Endothelial cell of umbilical vein (primary cell): ENCODE measurements at regions not wholly inside any gene's neighbourhood (a gene's known extent, or its start where the extent isn't known, plus 50 kb on each side); places are given as distances from the start of the nearest gene placed in this dataset.

Source experiments
- BruUV-seq: library from RNA; stranded (reverse); fragments of 400-500 nt; replicated peaks from 2 replicates; lab custom pipeline; 2021; lab: Mats Ljungman, UMichigan
- CTCF ChIA-PET: fragments of 300-600, 350-600 bp; sonication (Branson Sonifier 250); formaldehyde crosslinking; loops from one replicate; lab custom pipeline; 2021; ENCODE audit warnings: antibody characterized with exemption, inconsistent platforms; lab: Charles Lee
- POLR2A ChIA-PET: fragments of 300-600, 350-600 bp; sonication (Branson Sonifier 250); formaldehyde crosslinking; loops from one replicate; lab custom pipeline; 2021; ENCODE audit warnings: antibody characterized with exemption, inconsistent platforms; lab: Charles Lee
- DNase-seq: peaks from one replicate; pipeline ENCODE4 v3.0.0-alpha.2; 2011; ENCODE audit warnings: low read depth, low spot score
- FAIRE-seq: peaks from 2 replicates; lab custom pipeline; 2011; peaks lifted over from hg19 to GRCh38; lab: Jason Lieb, UNC
- H2AFZ ChIP-seq: 2 replicates; pipeline ENCODE4 v1.6.0; 2012; ENCODE audit warnings: low read depth, low read length, control low read depth, inconsistent platforms
- H3K27ac ChIP-seq: 2 replicates; pipeline ENCODE4 v1.5.1; 2011; ENCODE audit warnings: low read depth, mild to moderate bottlenecking, control low read depth, low read length, moderate library complexity; ENCODE audit not compliant: insufficient read depth
- H3K27me3 ChIP-seq, 2 experiments: 2 replicates each; pipeline versions ENCODE4 v1.6.0 to v1.6.1; 2011; ENCODE audit warnings: low read length in 2 of 2, mixed read lengths in 1 of 2; ENCODE audit not compliant: control insufficient read depth in 2 of 2, insufficient read depth in 2 of 2
- H3K36me3 ChIP-seq, 2 experiments: 2 replicates in 1 of 2; 3 replicates in 1 of 2; pipeline ENCODE4 v1.5.1; 2011; ENCODE audit warnings: low read length in 2 of 2, mild to moderate bottlenecking in 1 of 2, moderate library complexity in 1 of 2; ENCODE audit not compliant: control insufficient read depth in 2 of 2, insufficient read depth in 2 of 2; ENCODE audit errors: extremely low read depth in 1 of 2
- H3K4me1 ChIP-seq: 3 replicates; pipeline ENCODE4 v1.5.1; 2011; ENCODE audit warnings: mild to moderate bottlenecking, low read length; ENCODE audit not compliant: control insufficient read depth, insufficient read depth; ENCODE audit errors: extremely low read depth
- H3K4me2 ChIP-seq: 2 replicates; pipeline ENCODE4 v1.6.1; 2011; ENCODE audit warnings: low read length, control low read depth, mixed read lengths; ENCODE audit not compliant: insufficient read depth
- H3K4me3 ChIP-seq, 3 experiments: fragments of 200-600 bp in 1 of 3; sonication (generic), shearing (Covaris generic) in 1 of 3; replicated peaks in 1 of 3; 2 replicates each; pipeline ENCODE4 v1.5.1; 2011 to 2016; ENCODE audit warnings: control low read depth in 3 of 3, low read length in 3 of 3, mild to moderate bottlenecking in 2 of 3, inconsistent platforms in 1 of 3, low read depth in 1 of 3, moderate library complexity in 1 of 3; ENCODE audit not compliant: insufficient read depth in 1 of 3
- H3K79me2 ChIP-seq: 2 replicates; pipeline ENCODE4 v1.6.0; 2012; ENCODE audit warnings: low read length, inconsistent platforms; ENCODE audit not compliant: control insufficient read depth, insufficient read depth
- H3K9ac ChIP-seq: replicated peaks from 2 replicates; pipeline ENCODE3; 2011; ENCODE audit warnings: low read length, control low read depth; ENCODE audit not compliant: insufficient read depth; ENCODE audit errors: extremely low read depth
- H3K9me1 ChIP-seq: replicated peaks from 3 replicates; pipeline ENCODE4 v1.6.0; 2011; ENCODE audit warnings: mild to moderate bottlenecking, low read length; ENCODE audit not compliant: control insufficient read depth, insufficient read depth; ENCODE audit errors: extremely low read depth
- H3K9me3 ChIP-seq: replicated peaks from 2 replicates; pipeline ENCODE4 v1.5.1; 2012; ENCODE audit warnings: low read length, inconsistent platforms; ENCODE audit not compliant: control insufficient read depth, insufficient read depth
- H4K20me1 ChIP-seq: replicated peaks from 2 replicates; pipeline ENCODE3; 2011; ENCODE audit warnings: mild to moderate bottlenecking, low read length; ENCODE audit not compliant: control insufficient read depth, insufficient read depth; ENCODE audit errors: extremely low read depth
- CTCF ChIP-seq, 2 donors: IDR thresholded peaks; 1 replicate in 1 of 2; 2 replicates in 1 of 2; pipeline ENCODE4 v1.5.1; 2011; ENCODE audit warnings: low read length in 2 of 2, mild to moderate bottlenecking in 2 of 2, moderate library complexity in 2 of 2, control low read depth in 1 of 2, inconsistent platforms in 1 of 2, low read depth in 1 of 2; ENCODE audit not compliant: insufficient read depth in 1 of 2; ENCODE audit errors: extremely low read depth in 1 of 2
- EZH2 ChIP-seq: IDR thresholded peaks from 2 replicates; pipeline ENCODE4 v1.6.1; 2012; ENCODE audit warnings: borderline replicate concordance, low read depth, mild to moderate bottlenecking, moderate library complexity, low read length, inconsistent platforms; ENCODE audit not compliant: severe bottlenecking
- FOS ChIP-seq: IDR thresholded peaks from 2 replicates; pipeline ENCODE4 v1.6.1; 2011; ENCODE audit warnings: mild to moderate bottlenecking, low read length, moderate library complexity, borderline replicate concordance; ENCODE audit not compliant: insufficient read depth
- GATA2 ChIP-seq: IDR thresholded peaks from 2 replicates; pipeline ENCODE4 v1.7.0; 2011; ENCODE audit warnings: low read depth, mild to moderate bottlenecking, moderate library complexity, mixed read lengths, low read length; ENCODE audit not compliant: insufficient read length, insufficient read depth
- JUN ChIP-seq: IDR thresholded peaks from 2 replicates; pipeline ENCODE4 v1.6.1; 2011; ENCODE audit warnings: borderline replicate concordance, low read depth; ENCODE audit not compliant: insufficient read length, insufficient read depth
- MAX ChIP-seq: IDR thresholded peaks from 2 replicates; pipeline ENCODE4 v1.6.1; 2011; ENCODE audit not compliant: insufficient read depth, insufficient read length
- MYC ChIP-seq: IDR thresholded peaks from one replicate; pipeline ENCODE4 v1.6.1; 2011; ENCODE audit warnings: mild to moderate bottlenecking, low read depth, low read length
- POLR2A ChIP-seq: IDR thresholded peaks from 2 replicates; pipeline ENCODE4 v1.6.1; 2012; ENCODE audit warnings: low read depth, mild to moderate bottlenecking, control low read depth, low read length
- POLR2AphosphoS5 ChIP-seq: IDR thresholded peaks from 2 replicates; pipeline ENCODE4 v1.6.1; 2012; ENCODE audit warnings: low read depth, mild to moderate bottlenecking, control low read depth, low read length, moderate library complexity; ENCODE audit not compliant: insufficient read depth
- dilution Hi-C: fragments of 300-500 bp; cut with MboI; formaldehyde crosslinking; loops from one replicate; pipeline ENCODE4 v1.15.0; 2019; ENCODE audit warnings: low sequenced_read_pairs; ENCODE audit not compliant: extremely low pct_ligation_motif_present
- intact Hi-C: fragments of 100-400 bp; cut with micrococcal nuclease; formaldehyde crosslinking; loops from one replicate; pipeline ENCODE4 v1.10.0; 2022

DNA sequence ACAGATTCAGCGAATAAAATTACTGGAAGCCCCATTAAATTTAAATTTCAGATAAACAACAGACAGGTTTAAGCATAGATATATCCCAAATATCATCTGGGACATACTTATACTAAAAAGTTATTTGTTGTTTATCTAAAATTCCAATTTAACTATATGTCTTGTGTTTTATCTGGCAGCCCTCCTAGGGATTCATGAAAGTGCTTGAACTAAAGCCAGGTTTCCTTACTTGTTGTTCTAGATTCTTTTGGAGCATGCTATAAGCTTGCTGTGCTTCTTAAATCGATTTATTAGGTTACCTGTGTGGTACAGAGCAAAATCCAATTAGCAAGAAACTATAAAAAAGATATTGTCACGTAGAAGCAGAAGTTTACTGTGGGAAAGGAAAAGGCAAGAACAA is 202.5 kb upstream of the GMDS start:
- ChIA-PET POLR2A (no interaction called here), CTCF (interaction anchor here (0.7 to 3.0 kb wide), 14 partner anchors 13 to 851 kb away, joined by 3 to 48 read pairs (median 5); no protein-coding TSS in a partner anchor)
- no peak overlapping the region for H3K4me2 ChIP-seq
- no peaks in the 10 kb centered on the region for H4K20me1 ChIP-seq
- no peaks in the 10 kb centered on the region for H3K79me2 ChIP-seq
- peaks cover 4% of the 10 kb centered on the region for H3K4me1 ChIP-seq
- no peak overlapping the region for H3K4me3 ChIP-seq
- TF ChIP-seq MAX (no peak), POLR2A (no peak), POLR2AphosphoS5 (no peak), CTCF (IDR thresholded peaks at IDR 0.05; ENCODE audit: extremely low read depth in 1 of 2, insufficient read depth in 1 of 2, low read depth in 1 of 2, low read length in 2 of 2) (no peak), MYC (no peak), FOS (no peak), EZH2 (no peak), JUN (no peak), GATA2 (no peak)
- no peak for FAIRE-seq
- dilution Hi-C loops: no loop called here
- peaks cover 0 to 2% of the 10 kb centered on the region in 2 experiments for H3K27me3 ChIP-seq
- no peak overlapping the region for H3K27ac ChIP-seq
- no peaks in the 10 kb centered on the region for H3K9me1 ChIP-seq
- DNase-seq: no peak
- no peaks in the 10 kb centered on the region for H3K9me3 ChIP-seq
- H2AFZ ChIP-seq: no peak overlapping the region
- no peaks in the 10 kb centered on the region for H3K36me3 ChIP-seq
- intact Hi-C loops: loop anchor here (1.0 to 5.0 kb wide), 10 partner anchors 90 to 926 kb away; no protein-coding TSS in a partner anchor
- no peak overlapping the region for H3K9ac ChIP-seq
- no TSS peak for BruUV-seq
